LNCAP (cell line): ENCODE measurements at regions not wholly inside any gene's neighbourhood (a gene's known extent, or its start where the extent isn't known, plus 50 kb on each side); places are given as distances from the start of the nearest gene placed in this dataset.

Experiments
- CTCF ChIP-seq: fragments of 450-650 bp; IDR thresholded peaks from 2 replicates; pipeline ENCODE4 v1.5.1; 2017; ENCODE audit warnings: mild to moderate bottlenecking

GRCh38 chr2:236499691-236500578 is 69.7 kb upstream of the ACKR3 start:
- TF ChIP-seq CTCF: no peak

- TF ChIP-seq CTCF: no peak
Observed at GRCh38 chr2:236501026-236501425, 68.6 kb upstream of the ACKR3 start.

GRCh38 chr2:236501531-236501930 is 68.1 kb upstream of the ACKR3 start:
- no peak for TF ChIP-seq CTCF

GRCh38 chr2:236503100-236503499 is 66.5 kb upstream of the ACKR3 start:
- no peak for TF ChIP-seq CTCF

- no peak for TF ChIP-seq CTCF
Observed at GRCh38 chr2:236503583-236503982, 66.0 kb upstream of the ACKR3 start.

GRCh38 chr2:236505041-236505440 is 64.6 kb upstream of the ACKR3 start:
- TF ChIP-seq CTCF: no peak

GRCh38 chr2:236505648-236506047 is 64.0 kb upstream of the ACKR3 start:
- TF ChIP-seq CTCF: no peak
